GM12872 (cell line): ENCODE measurements at regions not wholly inside any gene's neighbourhood (a gene's known extent, or its start where the extent isn't known, plus 50 kb on each side); places are given as distances from the start of the nearest gene placed in this dataset.

Source experiments
- TF ChIP-seq, protein P1 (sequence below): IDR thresholded peaks from 3 replicates; pipeline ENCODE4 v1.5.1; 2011; ENCODE audit warnings: low read depth, mild to moderate bottlenecking, low read length, moderate library complexity; ENCODE audit not compliant: insufficient read depth

DNA sequence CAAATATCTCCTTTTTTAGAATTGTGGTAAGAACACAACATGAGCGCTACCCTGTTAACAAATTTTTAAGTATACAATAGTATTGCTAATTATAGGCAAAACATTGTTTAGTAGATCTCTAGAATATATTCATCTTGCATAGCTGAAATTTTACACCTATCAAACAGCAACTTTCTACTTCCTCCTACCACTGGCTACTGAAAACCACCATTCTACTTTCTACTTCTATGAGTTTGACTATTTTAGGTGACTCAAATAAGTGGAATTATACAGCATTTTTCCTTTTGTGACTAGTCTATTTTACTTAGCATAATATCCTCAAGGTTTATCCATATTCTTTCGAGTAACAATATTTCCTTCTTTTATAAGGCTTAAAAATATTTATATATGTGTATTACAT is 128.4 kb downstream of the FAM76B start:
- TF ChIP-seq, protein P1, sequence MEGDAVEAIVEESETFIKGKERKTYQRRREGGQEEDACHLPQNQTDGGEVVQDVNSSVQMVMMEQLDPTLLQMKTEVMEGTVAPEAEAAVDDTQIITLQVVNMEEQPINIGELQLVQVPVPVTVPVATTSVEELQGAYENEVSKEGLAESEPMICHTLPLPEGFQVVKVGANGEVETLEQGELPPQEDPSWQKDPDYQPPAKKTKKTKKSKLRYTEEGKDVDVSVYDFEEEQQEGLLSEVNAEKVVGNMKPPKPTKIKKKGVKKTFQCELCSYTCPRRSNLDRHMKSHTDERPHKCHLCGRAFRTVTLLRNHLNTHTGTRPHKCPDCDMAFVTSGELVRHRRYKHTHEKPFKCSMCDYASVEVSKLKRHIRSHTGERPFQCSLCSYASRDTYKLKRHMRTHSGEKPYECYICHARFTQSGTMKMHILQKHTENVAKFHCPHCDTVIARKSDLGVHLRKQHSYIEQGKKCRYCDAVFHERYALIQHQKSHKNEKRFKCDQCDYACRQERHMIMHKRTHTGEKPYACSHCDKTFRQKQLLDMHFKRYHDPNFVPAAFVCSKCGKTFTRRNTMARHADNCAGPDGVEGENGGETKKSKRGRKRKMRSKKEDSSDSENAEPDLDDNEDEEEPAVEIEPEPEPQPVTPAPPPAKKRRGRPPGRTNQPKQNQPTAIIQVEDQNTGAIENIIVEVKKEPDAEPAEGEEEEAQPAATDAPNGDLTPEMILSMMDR = no peak

DNA sequence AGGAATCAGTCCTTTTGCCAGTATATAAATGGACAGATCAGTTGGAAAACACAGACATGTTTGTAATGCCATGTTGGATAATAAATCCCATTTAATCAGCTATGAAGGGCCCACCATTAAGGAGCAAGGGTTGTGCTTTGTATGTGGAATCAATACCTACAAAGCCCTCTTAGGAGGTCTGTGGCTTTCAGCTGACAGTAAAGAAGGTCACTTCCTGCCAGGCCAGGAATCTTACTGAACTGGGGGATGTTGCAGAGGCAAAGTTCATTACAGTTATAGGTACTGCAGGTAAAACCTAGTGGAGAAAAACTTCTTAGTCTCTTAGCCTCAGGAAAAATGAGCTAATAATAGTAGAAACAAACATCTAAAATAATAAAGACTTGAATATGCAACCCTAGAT is 129.5 kb downstream of the FAM76B start:
- TF ChIP-seq, protein P1 = no peak

DNA sequence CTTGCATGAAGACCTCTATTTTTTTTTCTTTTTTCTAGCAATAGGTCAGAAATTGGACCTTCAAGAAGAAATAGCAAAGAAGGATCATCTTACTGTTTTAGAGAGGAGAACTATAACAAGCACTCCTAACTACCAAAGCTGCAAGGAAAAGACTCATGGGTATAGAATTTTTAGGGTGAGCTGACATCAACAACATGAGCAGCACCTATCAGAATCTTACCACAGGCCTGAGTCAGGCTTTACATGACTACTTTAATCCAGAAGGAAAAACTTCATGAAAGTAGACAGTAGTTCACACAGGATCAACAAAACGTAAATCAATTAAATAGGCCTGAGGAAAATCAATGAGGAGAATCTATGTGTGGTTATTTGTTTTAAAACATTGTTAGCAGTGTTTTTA is 130.5 kb downstream of the FAM76B start:
- TF ChIP-seq, protein P1 = no peak

DNA sequence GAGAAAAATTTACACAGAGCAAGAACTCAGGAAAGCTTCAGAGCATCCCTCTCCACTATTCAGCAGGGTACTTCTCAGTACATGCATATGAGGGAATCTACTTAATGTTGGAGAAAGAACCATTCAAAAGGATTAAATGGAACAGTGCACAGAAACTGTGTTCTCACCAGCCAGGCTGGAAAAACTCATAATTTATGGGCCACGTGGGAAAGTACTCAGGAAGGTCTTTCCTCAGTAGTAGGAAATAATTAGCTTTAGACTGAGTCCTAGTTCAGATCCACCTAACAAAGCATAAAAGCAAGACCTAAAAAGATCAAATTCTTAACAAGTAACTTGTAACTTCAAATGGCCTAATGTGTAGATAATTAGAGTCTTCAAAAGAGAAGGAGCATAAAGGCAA is 134.0 kb downstream of the FAM76B start:
- TF ChIP-seq, protein P1 = no peak

DNA sequence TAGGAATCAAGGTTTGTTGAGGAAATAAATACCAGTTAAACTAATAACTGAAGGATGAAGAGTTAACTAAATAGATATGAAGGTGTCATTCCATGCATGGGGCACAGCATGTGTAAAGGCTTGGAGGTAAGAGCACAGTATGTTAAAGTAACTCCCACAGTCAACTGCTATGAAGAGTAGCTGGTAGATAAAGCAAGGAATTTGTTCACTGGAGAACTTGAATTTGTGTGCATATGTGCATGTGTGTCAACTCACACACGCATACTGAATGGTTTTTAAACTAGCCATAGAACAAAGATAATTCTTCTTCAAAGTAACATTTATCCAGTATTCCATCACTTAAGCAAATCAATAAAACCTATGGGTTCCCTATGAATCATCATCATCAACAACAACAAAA is 135.9 kb downstream of the FAM76B start:
- TF ChIP-seq, protein P1 = no peak

DNA sequence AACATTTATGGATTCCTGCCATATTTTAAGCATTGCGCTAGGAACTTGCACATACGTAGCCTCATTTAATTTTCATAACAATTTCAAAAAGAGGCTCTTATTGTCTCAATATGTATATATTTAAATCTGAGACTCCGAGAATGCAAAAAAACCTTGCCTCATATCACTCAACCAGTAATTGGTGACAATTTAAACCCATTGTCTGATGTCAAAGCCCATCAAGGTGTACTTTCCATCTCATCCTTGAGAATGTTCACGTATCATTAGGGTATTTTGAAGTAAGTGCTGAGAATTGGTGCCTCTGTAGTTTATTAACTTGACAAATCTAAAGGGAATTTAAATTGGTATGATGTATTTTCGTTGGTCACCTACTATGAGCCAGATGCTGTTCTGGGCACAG is 136.5 kb downstream of the FAM76B start:
- TF ChIP-seq, protein P1 = no peak

DNA sequence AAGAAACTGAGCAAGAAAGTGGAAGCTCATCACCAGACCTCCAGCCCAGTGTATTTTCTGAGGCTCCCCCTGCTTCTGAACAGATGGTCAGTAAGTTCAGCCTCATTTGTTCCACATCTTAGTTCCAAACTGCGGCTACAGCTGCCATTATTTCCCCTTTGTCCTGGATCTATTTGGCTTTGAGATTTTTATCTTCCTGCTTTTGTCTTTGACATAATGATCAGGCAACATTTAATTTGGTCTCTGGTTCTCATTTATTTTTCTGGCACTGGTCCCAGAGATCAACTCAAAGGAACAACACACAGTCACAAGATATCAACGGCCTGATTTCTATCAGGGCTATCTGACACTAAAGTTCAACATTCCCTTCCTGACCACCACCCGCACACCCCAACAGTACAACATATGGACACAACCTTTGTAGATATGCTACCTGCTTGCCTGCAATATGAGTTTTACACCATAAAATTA is 137.5 kb downstream of the FAM76B start:
- TF ChIP-seq, protein P1 = no peak

DNA sequence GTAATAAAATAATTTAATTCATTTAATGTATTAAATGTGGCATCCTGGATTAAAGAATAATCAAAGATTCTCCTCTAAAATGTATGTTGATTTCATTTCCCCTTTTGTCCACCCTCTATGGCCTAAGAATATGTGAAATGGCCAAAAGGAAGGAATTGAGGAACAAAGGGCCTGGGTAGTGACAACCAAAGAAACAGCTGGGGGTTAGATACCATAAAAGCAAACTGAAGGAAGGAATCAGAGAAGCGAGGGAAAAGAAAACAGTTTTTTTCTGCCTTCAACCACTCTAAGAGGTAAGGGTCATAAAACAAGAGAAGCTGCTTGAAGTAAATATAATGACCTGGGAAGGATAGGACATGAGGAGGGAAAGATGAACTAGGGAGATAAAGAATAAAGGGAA is 139.3 kb downstream of the FAM76B start:
- TF ChIP-seq, protein P1 = no peak
